SK-N-DZ (cell line): ENCODE measurements at regions not wholly inside any gene's neighbourhood (a gene's known extent, or its start where the extent isn't known, plus 50 kb on each side); places are given as distances from the start of the nearest gene placed in this dataset.

Source experiments
- DNase-seq: peaks from one replicate; pipeline ENCODE4 v3.0.0-alpha.2; 2015; ENCODE audit warnings: low spot score

DNA sequence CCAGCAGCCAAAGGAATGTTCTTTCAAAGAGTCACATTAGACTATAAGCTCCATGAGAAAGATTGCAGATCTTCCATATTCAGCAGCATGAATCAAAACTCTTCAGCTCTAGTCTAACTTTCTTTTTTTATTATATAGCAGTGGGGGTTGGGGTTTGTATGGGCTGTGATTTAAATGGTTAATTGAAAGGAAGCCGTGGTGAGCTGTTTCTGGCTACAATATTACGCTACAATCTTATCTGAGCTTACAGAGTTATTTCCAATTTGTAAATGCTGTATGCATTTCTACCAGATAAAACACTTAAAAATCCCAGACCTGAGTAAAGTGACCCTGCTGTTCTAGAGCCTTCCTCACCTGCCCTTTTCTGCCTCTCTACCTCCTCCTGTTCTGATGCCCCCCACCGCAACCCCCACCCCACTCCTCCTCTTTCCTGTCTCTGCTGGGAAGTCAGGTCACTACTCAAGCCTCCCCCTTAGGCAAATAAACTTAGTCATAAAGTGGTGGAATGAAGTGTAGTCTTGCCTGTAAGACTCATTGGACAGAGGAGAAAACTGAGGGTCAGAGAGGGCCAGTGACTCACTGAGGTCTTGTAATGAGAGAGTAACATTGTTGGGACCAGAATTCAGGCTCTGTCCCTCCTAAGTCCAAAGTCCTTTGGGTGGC lies 1089.5 kb downstream of the BCL11B start:
- DNase-seq: no peak

DNA sequence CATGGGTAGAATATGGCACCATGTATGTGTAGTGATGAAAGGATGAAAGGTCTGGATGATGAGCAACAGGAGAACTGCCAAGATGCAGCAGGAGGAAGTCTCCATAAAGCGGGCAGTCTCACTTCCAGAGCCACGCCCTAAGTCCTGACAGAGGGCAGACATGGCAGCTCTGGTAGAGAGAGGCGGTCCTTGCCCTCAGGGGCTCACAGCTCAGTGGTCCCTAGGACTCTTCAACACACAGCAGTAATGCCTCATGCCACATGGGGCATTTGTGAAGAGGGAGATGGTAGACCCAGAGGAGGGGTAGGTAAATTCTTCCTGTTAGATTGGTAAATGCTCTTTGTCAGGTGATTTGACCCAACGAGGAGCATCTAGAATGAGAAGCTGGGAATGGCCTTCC lies 1088.4 kb downstream of the BCL11B start:
- no peak for DNase-seq

DNA sequence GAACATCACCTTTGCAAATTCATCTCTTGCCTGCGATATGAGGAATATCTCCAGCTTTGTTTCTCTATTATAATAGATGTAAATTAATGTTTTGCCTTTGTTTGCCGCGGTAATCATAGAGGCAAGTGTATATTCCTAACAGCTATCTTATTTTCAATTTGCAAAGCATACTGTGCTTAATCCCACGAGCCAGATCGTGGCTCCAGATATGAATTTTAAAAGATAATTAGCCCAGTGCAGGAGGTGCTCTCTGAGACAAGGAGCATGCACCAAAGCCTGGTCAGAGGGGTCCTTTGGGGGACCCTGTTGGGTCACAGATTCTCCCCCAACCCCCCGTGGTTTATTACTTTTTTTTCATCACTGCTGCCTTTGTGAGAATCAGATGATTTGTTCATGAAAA lies 1087.5 kb downstream of the BCL11B start:
- DNase-seq: no peak

DNA sequence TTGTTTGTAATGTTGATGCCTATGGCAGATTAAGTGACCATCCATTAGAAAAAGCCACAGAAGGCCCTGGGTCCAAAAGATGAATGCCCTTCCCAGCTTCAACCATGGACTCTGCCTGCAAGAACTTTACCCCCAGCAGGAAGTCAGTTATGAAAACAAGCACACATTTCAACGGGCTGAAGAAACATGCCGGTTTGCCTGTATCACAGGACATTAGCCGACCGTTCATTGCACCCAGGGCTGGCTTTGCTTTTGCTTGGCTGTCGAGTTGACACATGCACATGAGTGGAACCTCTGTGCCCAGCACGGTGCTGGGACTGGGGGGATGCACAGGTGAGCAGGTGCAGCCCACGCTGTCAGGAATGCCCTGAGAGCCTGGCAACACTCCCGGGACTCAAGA lies 1087.0 kb downstream of the BCL11B start:
- DNase-seq: no peak

DNA sequence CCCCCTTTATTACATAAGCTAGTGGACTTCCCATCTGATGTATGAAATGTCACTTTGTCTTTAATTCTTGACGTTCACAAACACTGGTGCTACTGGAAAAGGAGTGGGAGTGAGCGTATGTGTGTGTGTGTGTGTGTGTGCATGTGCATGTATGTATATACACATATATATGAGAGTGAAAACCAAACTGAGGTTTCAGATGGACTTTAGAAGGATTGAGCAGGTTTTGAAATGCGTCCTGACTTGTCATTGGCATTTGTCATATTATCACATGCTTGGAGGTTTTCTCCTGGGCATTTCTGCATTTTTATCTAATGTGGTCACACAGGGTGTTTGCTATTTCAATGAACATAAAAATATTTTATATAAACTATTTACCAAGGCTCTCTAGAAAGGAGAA lies 1085.9 kb downstream of the BCL11B start:
- DNase-seq: no peak

DNA sequence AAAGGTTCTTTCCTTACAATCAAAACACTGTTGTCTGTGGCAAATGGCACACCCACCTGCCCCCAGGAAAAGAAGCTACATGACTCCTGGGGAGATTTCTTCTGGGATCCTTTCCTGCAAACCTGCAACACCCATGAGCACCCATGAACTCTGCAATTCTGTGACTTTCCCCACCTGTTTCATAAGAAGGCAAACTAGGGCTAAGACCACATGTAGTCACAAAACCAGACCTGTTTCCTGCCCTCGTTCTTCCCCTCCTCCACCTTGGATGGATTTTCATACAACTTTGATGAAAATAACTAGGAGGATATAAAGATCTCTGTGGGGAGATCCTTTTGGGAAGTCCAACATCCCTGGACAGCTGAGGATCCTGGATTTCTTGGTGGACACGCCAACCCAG lies 1084.7 kb downstream of the BCL11B start:
- no peak for DNase-seq

GRCh38 chr14:98189062-98189461 lies 1082.9 kb downstream of the BCL11B start:
- DNase-seq: no peak

DNA sequence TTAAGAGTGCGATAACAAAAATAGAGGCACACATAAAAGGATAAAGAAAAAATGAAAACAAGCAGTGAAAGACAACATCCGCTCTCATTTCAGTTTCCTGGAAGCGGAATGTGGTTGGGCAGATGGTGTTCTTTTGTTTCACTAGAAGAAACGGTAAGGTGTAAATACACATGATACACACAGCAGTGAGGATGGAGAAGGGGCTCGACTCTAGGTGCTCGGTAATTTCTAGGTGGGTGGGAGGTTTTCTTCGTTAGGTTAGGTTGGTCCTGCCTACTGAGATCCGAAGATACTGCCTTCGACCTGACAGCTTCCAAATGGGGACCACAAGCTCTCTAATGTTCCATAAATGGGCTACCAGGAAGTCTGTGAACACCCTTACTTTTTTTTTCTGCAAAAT lies 1082.5 kb downstream of the BCL11B start:
- no peak for DNase-seq

DNA sequence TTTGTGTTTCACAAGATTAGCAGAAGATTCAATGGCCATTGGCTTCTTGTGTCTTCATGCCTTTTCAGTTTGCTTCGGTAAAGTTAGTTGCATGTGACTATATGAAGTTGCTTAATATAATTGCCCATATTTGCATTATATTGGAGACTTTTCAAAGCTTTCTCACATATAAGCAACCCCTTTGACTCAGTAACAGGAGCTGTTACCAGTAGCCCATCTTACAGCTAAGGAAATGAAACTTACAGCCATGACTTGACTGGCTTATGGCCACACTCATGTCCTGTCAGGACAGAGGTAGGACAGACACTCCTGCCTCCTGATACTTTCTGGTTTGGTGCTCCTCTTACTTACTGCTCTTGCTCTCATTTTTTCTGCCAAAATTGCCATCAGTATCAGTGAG lies 1082.1 kb downstream of the BCL11B start:
- no peak for DNase-seq

- no peak for DNase-seq
These were observed 1079.1 kb downstream of the BCL11B start for GRCh38 chr14:98192946-98193345.

DNA sequence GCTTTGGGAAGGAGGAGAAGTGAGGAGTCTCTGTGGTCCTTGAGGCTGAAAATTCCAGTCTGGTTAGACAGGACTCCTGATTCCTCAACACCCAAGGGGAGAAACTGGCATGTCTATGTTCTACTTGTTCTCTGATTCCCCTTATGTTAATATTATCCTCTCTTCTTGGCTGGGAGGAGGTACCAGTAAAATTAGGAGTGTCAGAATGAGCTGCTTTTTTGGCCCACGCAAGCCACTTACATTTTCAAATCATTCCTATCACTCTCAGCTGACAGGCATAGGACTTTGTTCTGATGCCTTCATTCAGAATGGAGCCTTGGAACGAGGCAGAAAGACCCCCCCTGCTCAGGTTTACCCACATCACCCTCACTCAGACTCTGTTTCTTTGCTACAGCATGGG lies 1077.2 kb downstream of the BCL11B start:
- no peak for DNase-seq

DNA sequence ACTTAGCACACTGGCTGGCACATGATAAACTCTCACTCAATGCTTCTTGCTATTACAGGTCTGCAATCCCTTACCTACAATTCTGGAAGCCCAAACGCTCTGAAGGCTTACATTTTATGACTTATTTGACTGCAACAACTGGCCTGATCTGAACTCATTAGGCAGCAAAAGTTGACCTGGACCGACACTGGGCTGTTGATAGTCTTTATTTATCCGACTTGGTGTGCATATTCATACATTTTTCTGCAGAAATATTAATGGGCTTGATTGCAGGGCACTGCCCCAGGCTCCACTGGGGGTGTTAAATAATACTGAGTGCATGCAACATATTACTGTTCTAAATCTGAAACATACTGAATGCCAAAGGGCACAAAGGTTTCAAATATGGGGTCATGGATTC lies 1076.7 kb downstream of the BCL11B start:
- DNase-seq: no peak

GRCh38 chr14:98197933-98198332 lies 1074.1 kb downstream of the BCL11B start:
- no peak for DNase-seq

DNA sequence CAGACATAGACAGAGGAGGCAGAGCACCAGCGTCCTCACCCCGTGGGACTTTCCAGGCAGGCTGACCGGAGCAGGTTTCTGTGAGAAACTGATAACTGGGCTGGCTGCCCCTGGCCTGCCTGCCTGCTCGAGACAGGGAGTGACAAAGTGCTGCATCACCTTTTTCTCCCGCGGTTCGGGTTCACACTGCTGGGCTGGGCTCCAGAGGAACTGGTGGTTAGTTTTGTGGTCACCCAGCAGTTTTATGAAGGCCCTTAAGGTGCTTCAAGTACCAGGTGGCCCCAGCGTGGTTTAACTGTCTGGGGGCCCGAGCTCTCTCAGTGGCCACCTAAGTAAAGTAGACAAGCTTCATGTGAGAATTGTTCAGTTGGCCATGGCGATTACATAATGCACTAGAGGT lies 1073.6 kb downstream of the BCL11B start:
- DNase-seq: no peak

- DNase-seq: no peak
These were observed 1071.4 kb downstream of the BCL11B start for GRCh38 chr14:98200601-98201000.

DNA sequence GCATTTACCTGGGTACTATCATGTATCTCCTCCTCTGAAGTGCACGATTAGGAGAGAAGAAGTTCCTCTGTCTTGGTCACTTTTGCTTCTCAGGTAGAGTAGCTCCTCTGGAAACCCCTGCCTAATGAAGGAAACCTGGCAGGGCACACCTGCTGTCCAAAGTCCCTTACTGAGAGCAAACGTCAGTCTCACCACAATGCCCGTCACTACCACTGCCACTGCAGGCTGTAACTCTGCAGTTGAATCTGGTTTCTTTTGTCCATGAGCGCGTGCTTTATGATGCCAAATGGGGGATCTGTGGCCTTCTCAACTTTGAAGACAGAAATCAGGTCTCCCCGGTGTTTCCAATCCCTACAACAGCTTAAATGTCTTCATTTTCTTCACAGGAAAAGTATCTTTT lies 1068.6 kb downstream of the BCL11B start:
- no peak for DNase-seq

DNA sequence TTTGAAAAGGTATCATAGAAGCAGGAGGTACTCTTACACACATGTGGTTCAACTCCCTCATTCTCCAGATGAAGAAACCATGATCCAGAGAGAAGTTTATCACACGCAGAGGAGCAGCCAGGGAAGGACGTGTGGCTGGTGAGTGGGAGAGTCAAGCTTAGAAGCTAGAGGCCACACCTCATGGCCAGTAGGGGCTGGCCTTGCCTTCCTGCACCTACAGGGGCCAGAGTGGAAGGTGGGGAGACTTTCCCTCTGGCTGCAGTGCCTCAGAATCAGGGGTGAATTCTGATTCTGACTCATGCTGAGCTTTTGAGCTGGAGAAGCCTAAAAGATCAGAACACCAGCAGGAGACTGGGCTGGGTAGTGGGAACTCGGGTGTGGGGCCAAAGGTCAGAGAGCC lies 1067.9 kb downstream of the BCL11B start:
- DNase-seq: no peak

DNA sequence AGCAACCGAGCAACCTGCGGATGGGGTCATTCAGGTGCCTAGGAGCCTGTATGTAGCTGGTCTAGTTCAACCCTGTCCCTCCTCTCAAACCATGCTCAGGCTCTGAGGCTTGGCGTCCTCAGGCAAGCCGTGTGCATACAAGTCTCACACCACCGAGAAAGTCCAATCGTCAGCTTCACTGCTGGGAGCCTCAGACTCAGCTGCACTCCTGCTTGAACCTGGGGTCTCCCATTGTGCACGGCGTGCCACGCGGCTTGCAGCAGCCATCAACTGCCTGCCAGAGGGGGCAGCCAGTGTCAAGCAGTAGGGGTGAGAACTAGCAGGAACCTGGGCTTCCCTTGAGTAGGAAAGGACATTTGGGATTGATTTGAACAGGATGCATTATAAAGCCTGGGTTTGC lies 1064.6 kb downstream of the BCL11B start:
- DNase-seq: no peak

DNA sequence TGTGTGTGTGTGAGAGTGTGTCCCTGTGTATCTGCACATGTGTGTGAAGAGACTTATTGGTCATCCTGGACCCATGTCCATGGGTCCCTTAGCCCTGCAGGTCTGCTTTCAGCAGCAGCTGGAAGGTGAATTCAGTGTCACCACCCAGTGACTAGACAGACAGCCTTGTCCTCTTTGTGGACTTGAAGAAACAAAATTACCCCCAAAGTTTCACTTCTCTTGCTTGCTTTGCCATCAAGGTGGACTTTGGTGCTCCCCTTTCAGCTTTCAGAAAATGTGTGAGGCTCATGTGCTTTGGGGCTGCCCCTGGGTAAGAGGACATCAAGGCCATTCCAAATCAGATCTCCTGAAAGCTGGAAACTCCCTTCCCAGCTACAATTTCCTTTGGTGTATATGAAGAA lies 1063.8 kb downstream of the BCL11B start:
- no peak for DNase-seq

GRCh38 chr14:98208943-98209342 lies 1063.1 kb downstream of the BCL11B start:
- DNase-seq: no peak

DNA sequence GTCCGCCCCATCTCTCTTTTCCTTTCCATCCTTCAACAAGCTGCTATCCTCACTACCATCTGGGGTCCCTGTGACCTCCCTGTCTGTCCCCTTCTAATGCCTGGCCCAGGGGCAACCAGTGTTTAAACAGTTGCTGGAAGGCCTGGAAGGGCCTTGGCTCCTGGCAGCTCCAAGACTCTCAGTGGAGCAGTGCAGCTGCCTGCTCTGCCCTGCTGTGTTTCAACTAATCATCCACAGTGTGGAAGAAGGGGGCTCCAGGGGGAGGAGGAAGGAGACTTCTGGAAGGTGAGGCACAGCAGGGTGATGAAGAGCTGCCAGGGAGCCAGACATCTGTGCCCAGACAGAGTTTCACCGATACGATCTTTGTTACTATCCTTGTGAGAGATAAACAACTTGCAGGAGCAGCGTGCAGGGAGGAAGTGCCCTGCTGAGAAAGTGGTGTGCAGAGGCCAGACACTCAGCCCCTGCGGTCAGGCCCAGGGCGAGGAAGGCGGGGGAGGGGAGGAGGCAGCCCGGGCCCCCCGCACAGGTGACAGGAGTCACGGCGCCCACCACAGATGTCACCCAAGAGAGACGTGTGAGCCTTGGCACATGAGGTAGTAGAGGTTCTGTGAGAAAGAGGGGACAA lies 1061.8 kb downstream of the BCL11B start:
- DNase-seq: peak; percentile 3

- no peak for DNase-seq
These were observed 1054.5 kb downstream of the BCL11B start for GRCh38 chr14:98217530-98217929.

- DNase-seq: no peak
These were observed 1053.8 kb downstream of the BCL11B start for GRCh38 chr14:98218218-98218617.

DNA sequence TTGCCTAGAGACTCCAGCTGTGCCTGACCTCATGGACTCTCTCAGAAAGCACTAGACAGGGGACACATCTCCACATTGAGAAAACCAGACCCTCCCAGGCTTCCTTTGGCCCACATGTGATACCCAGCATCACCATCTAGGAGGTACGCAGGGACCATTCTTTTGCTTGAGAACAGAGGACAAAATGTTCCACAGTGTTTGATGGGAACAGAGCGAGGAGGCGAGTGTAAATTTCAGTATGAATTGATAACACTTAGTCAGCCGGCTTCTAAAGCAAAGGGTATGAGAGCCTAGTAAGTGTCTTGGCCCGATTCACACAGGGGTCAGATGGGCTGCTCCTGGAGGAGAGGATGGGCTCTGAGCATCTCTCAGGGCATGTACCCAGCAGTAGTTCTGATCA lies 1052.4 kb downstream of the BCL11B start:
- no peak for DNase-seq
